ENCODE measurements at regions not wholly inside any gene's neighbourhood (a gene's known extent, or its start where the extent isn't known, plus 50 kb on each side); places are given as distances from the start of the nearest gene placed in this dataset.

DNA sequence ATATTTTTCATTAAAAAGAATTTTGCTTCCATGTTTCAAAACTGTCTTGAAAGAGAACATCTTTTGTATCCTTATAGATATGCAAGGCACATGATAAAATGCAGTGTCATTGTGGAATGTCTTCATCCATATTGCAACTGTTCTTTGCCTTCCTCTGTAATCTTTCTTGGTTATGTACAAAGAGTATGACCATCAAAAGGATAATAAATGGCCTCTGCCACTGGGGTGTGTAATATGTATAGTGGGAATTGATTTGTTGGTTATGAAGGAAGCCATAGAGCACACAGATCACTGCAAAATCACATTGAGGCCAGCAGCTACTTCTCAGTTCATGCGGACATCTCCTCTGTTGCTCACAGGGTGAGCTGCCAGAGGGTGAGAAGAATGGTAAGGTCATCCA lies 703.5 kb downstream of the TFAP2A start:
- TF ChIP-seq, protein P1, sequence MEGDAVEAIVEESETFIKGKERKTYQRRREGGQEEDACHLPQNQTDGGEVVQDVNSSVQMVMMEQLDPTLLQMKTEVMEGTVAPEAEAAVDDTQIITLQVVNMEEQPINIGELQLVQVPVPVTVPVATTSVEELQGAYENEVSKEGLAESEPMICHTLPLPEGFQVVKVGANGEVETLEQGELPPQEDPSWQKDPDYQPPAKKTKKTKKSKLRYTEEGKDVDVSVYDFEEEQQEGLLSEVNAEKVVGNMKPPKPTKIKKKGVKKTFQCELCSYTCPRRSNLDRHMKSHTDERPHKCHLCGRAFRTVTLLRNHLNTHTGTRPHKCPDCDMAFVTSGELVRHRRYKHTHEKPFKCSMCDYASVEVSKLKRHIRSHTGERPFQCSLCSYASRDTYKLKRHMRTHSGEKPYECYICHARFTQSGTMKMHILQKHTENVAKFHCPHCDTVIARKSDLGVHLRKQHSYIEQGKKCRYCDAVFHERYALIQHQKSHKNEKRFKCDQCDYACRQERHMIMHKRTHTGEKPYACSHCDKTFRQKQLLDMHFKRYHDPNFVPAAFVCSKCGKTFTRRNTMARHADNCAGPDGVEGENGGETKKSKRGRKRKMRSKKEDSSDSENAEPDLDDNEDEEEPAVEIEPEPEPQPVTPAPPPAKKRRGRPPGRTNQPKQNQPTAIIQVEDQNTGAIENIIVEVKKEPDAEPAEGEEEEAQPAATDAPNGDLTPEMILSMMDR (IDR thresholded peaks at IDR 0.05 in 4 of 5, conservative IDR thresholded peaks at IDR 0.05 in 1 of 5), result no peak
- no peak for TF ChIP-seq POLR2A (IDR thresholded peaks at IDR 0.05)

Data from gastrocnemius medialis (tissue), 4 donors.